Gastroesophageal sphincter (tissue), 4 donors: ENCODE measurements at regions not wholly inside any gene's neighbourhood (a gene's known extent, or its start where the extent isn't known, plus 50 kb on each side); places are given as distances from the start of the nearest gene placed in this dataset.
"Not testable (repeated sequence)": the region's sequence is repeated elsewhere in the genome, so short reads cannot be mapped to it uniquely, and the experiment has no call there.

Experiments
- ATAC-seq: fragments of 150-250 bp; one replicate; pipeline ENCODE4 v1.9.1; 2016; ENCODE audit warnings: mild to moderate bottlenecking, moderate library complexity
- H3K27ac ChIP-seq, 4 donors: fragments of 200-600 bp; sonication (generic) in 3 of 4; 1 replicate in 3 of 4; 2 replicates in 1 of 4; pipeline ENCODE4 v1.5.1; 2016 to 2019
- H3K27me3 ChIP-seq: fragments of 200-600 bp; sonication (generic); one replicate; pipeline ENCODE4 v1.5.1; 2019
- H3K36me3 ChIP-seq, 2 donors: fragments of 200-600 bp; sonication (generic); one replicate each; pipeline ENCODE4 v1.5.1; 2019; ENCODE audit warnings: control low read depth in 1 of 2
- H3K4me1 ChIP-seq, 3 donors: fragments of 200-600 bp; sonication (generic); 1 replicate in 2 of 3; 2 replicates in 1 of 3; pipeline ENCODE4 v1.5.1; 2016 to 2019; ENCODE audit warnings: control low read depth in 2 of 3
- H3K4me3 ChIP-seq, 2 donors: fragments of 200-600 bp; sonication (generic); one replicate each; pipeline ENCODE4 v1.5.1; 2019; ENCODE audit warnings: mild to moderate bottlenecking in 1 of 2, moderate library complexity in 1 of 2
- H3K9me3 ChIP-seq, 3 donors: fragments of 200-600 bp; sonication (generic); one replicate each; pipeline ENCODE4 v1.5.1; 2017 to 2019; ENCODE audit warnings: control low read depth in 2 of 3
- EP300 ChIP-seq: sonication (generic); formaldehyde crosslinking; IDR thresholded peaks from one replicate; pipeline ENCODE4 v1.6.1; 2017; ENCODE audit warnings: antibody characterized with exemption, mild to moderate bottlenecking
- POLR2A ChIP-seq, 2 donors: fragments of 450-650 bp; IDR thresholded peaks; one replicate each; pipeline ENCODE4 v1.6.1; 2017; ENCODE audit warnings: antibody characterized with exemption in 2 of 2, mild to moderate bottlenecking in 2 of 2, moderate library complexity in 1 of 2
- POLR2AphosphoS5 ChIP-seq: sonication (generic); formaldehyde crosslinking; IDR thresholded peaks from one replicate; pipeline ENCODE4 v1.6.1; 2017; ENCODE audit warnings: antibody characterized with exemption
- WGBS, 2 donors: methylation state at CpG; one replicate each; pipeline ENCODE4 v1.1.5; 2018; ENCODE audit warnings: low coverage in 1 of 2; 5-methylcytosine and 5-hydroxymethylcytosine counted together
- TF ChIP-seq, protein P1 (sequence below), 4 experiments: fragments of 200-600 bp in 2 of 4; fragments of 450-650 bp in 2 of 4; sonication (generic) in 1 of 4; IDR thresholded peaks; one replicate each; pipeline ENCODE4 v1.5.1; 2017 to 2019; ENCODE audit warnings: antibody characterized with exemption in 4 of 4, mild to moderate bottlenecking in 2 of 4, moderate library complexity in 2 of 4

DNA sequence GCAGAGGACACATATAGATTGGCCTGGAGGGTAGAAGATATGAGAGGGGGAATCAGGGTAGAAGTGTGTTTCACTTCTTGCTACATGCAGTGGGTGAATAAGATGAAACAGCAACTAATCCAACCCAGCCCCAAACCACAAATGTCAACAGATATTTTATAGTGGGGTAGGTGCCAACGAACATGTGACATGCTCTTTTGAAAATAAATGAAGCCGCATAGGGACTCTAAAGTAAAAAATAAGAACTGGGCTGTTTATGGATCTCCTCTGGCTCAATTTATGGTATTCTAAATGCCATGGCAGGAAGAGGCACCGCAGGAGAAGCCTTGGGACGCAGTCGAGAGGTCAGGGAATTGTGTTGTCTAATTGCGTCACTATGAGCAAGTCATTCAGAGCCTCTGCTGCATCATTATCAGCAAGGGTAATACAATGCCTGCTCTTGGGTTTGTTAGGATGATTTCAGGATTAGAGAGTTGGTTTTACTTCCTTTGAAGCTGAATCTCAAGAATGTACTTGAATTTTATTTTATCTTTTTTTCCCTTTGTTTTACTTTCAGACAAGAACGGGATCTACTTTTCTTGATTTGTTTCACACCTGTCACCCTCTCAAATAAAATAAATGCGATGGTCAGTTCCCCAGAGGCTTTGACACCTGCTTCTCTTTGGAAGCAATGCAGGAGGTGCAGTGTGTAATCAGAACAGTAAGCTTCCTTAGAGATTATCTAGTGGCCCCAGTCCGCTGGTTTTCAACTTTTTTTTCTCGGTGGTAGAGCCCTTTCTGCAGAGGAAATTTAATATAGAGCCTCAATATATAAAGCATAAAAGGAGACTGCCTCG is 375.6 kb upstream of the CLINT1 start:
- Histone ChIP-seq H3K36me3 (no peaks in the 10 kb centered on the region), H3K4me3 (no peak overlapping the region), H3K4me1 (no peaks in the 10 kb centered on the region), H3K9me3 (no peaks in the 10 kb centered on the region), H3K27ac (no peak overlapping the region), H3K27me3 (no peaks in the 10 kb centered on the region)
- 78 to 90% methylated on average over 8 to 11 of the region's 11 CpGs for WGBS, 2 donors
- no peak for ATAC-seq
- TF ChIP-seq EP300 (no peak), POLR2A (IDR thresholded peaks at IDR 0.05) (no peak), POLR2AphosphoS5 (no peak)
- TF ChIP-seq, protein P1, sequence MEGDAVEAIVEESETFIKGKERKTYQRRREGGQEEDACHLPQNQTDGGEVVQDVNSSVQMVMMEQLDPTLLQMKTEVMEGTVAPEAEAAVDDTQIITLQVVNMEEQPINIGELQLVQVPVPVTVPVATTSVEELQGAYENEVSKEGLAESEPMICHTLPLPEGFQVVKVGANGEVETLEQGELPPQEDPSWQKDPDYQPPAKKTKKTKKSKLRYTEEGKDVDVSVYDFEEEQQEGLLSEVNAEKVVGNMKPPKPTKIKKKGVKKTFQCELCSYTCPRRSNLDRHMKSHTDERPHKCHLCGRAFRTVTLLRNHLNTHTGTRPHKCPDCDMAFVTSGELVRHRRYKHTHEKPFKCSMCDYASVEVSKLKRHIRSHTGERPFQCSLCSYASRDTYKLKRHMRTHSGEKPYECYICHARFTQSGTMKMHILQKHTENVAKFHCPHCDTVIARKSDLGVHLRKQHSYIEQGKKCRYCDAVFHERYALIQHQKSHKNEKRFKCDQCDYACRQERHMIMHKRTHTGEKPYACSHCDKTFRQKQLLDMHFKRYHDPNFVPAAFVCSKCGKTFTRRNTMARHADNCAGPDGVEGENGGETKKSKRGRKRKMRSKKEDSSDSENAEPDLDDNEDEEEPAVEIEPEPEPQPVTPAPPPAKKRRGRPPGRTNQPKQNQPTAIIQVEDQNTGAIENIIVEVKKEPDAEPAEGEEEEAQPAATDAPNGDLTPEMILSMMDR (IDR thresholded peaks at IDR 0.05) = no peak

DNA sequence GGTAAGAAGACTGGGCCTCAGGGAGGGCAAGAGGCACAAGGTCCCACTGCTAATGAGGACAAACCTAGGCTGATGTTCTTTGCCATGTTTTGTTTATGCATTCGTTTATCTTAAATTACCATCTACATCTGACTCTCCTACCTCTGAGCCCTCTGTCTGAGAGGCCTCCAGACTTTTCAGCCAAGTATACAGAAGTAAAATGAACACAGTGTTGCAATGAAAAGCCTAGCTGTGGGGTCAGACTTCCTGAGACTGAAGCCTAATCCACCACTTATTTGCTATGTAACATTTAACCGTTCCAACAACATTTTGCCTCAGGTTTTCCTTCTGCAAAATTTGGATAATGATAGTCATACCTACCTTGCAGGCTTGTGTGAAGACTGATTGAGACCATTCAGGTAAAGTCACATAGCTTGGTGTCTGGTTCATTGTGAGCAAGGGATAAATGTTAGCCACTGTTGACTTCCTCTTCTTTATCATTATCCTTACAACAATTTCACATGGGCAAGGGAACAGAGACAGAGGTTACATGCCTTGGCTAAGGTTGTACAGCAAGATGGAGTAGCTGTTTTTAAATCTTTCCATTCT is 374.9 kb upstream of the CLINT1 start:
- Histone ChIP-seq H3K9me3 (no peaks in the 10 kb centered on the region), H3K27ac (no peak overlapping the region), H3K4me1 (no peaks in the 10 kb centered on the region), H3K4me3 (no peak overlapping the region), H3K36me3 (no peaks in the 10 kb centered on the region), H3K27me3 (no peaks in the 10 kb centered on the region)
- 83% methylated on average over 2 of the region's 2 CpGs for WGBS, 2 donors
- TF ChIP-seq, protein P1 (IDR thresholded peaks at IDR 0.05) = no peak
- no peak for TF ChIP-seq POLR2AphosphoS5
- no peak for TF ChIP-seq EP300
- TF ChIP-seq POLR2A (IDR thresholded peaks at IDR 0.05) = no peak
- ATAC-seq = no peak

DNA sequence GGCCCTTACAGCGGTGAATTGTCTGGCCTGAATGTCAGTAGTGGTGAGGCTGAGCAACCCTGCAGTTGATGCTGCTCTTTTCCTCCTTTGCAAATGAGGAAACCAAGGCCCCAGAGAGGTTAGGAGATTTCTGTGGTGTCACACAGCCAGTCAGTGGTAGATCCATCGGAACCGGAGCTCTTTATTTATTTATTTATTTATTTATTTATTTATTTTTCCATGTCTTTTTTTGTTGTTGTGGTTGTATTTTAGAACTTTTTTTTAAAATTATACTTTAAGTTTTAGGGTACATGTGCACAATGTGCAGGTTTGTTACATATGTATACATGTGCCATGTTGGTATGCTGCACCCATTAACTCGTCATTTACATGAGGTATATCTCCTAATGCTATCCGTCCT is 368.4 kb upstream of the CLINT1 start:
- H3K27ac ChIP-seq, H3K27me3 ChIP-seq, H3K36me3 ChIP-seq, ATAC-seq, H3K4me1 ChIP-seq, H3K4me3 ChIP-seq, H3K9me3 ChIP-seq: not testable (repeated sequence)
- WGBS, 2 donors = 80 to 93% methylated on average over 2 to 4 of the region's 5 CpGs

DNA sequence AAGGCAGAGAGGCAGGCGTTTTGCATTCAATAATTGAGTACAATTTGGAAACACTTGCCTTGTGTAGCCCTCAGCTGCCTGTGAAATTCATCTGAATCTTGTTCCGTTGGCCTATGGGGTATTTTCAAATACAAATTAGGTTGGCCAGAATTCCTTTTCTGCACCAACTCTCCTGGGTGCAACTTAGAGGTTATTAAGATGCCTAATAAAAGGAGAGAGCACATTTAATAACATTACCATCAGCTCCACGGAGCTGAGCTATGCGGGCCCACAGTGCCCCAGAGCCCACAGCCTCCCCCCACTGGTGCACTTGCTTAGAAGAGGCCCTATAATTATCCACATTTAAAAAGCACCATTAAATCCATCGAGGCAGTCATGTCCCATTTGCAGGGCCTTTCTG is 367.6 kb upstream of the CLINT1 start:
- Histone ChIP-seq H3K36me3 (no peaks in the 10 kb centered on the region), H3K9me3 (no peaks in the 10 kb centered on the region), H3K4me1 (no peaks in the 10 kb centered on the region), H3K27me3 (no peaks in the 10 kb centered on the region), H3K4me3 (no peak overlapping the region), H3K27ac (no peak overlapping the region)
- WGBS, 2 donors = 89% methylated on average over 5 of the region's 5 CpGs
- TF ChIP-seq EP300 = no peak
- TF ChIP-seq POLR2A (IDR thresholded peaks at IDR 0.05) = no peak
- TF ChIP-seq, protein P1 (IDR thresholded peaks at IDR 0.05) = no peak
- no peak for TF ChIP-seq POLR2AphosphoS5
- no peak for ATAC-seq

DNA sequence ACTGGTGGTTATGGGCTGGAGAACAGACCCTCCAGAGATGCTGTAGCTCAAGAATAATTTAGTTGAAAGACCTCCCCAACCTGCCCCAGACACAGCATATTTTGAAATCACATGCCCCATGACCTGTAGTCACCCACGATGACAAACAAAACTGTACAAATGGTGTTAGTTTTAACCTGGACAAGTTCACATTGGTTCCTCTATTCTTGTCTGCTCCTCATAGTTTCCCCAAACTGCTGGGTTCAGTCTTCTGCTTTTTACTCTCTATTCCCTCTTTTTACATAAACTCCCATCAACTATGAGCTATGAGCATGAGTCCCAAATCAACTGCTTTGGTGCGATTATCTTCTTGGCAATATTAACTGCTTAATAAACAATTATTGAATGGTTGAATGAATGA is 365.3 kb upstream of the CLINT1 start:
- H3K4me1 ChIP-seq = no peaks in the 10 kb centered on the region
- no peaks in the 10 kb centered on the region for H3K27me3 ChIP-seq
- no peak overlapping the region for H3K27ac ChIP-seq
- TF ChIP-seq EP300 = no peak
- ATAC-seq = peak; percentile 22
- H3K9me3 ChIP-seq = no peaks in the 10 kb centered on the region
- H3K36me3 ChIP-seq = no peaks in the 10 kb centered on the region
- WGBS, 2 donors = 79 to 100% methylated on average over 2 of the region's 2 CpGs
- H3K4me3 ChIP-seq = no peak overlapping the region

DNA sequence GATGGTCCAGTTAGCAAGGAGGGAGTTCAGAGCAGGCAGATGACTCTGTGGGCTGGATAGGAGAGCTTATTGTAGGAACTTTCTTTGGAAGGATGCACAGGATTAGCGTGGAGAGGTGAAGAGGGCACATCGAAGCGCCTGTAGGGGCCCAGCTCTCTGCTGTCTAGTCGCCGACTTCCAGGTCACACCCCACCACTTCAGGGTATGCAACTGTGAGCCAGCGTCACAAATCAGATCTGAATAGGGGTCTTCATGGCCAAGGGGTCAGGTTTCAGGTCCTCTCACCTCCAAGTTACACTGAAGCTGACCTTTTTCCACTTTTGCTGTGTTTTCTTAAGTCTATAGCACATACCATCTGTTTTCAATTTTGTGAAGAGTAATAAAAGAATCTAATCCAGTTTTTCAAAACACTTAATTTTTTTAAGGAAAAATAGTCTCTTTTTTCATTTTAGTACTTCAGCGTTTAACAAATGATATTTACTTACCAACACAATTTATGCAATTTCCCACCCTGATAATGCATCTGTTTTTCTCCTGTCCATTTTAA is 364.2 kb upstream of the CLINT1 start:
- no peaks in the 10 kb centered on the region for H3K27me3 ChIP-seq
- WGBS, 2 donors = 56 to 84% methylated on average over 6 to 7 of the region's 7 CpGs
- H3K36me3 ChIP-seq = no peaks in the 10 kb centered on the region
- no peak for ATAC-seq
- H3K27ac ChIP-seq = no peak overlapping the region
- H3K9me3 ChIP-seq = no peaks in the 10 kb centered on the region
- no peak overlapping the region for H3K4me3 ChIP-seq
- H3K4me1 ChIP-seq = no peaks in the 10 kb centered on the region
- no peak for TF ChIP-seq POLR2AphosphoS5
- TF ChIP-seq EP300 = no peak
- TF ChIP-seq POLR2A (IDR thresholded peaks at IDR 0.05) = no peak
- TF ChIP-seq, protein P1 (IDR thresholded peaks at IDR 0.05) = no peak
